H9 (cell line): ENCODE measurements at regions not wholly inside any gene's neighbourhood (a gene's known extent, or its start where the extent isn't known, plus 50 kb on each side); places are given as distances from the start of the nearest gene placed in this dataset.

Source experiments
- DNase-seq: peaks from one replicate; pipeline ENCODE4 v3.0.0-alpha.2; 2017
- H2AFZ ChIP-seq: one replicate; pipeline ENCODE4 v1.6.1; 2013; ENCODE audit warnings: mild to moderate bottlenecking, low read length, control low read depth, moderate library complexity
- H2AK5ac ChIP-seq: 2 replicates; pipeline ENCODE4 v1.6.1; 2013; ENCODE audit warnings: low read length, control low read depth, mixed read lengths; ENCODE audit not compliant: insufficient read length
- H2BK120ac ChIP-seq: one replicate; pipeline ENCODE4 v1.6.1; 2013; ENCODE audit warnings: low read depth, mild to moderate bottlenecking, low read length, control low read depth, inconsistent platforms; ENCODE audit not compliant: poor library complexity, severe bottlenecking
- H2BK12ac ChIP-seq: 2 replicates; pipeline ENCODE4 v1.6.1; 2013; ENCODE audit warnings: low read length, control low read depth, mixed read lengths, low read depth; ENCODE audit not compliant: insufficient read length
- H2BK15ac ChIP-seq: 2 replicates; pipeline ENCODE4 v1.6.1; 2013; ENCODE audit warnings: low read depth, low read length, control low read depth
- H2BK20ac ChIP-seq: one replicate; pipeline ENCODE4 v1.6.1; 2013; ENCODE audit warnings: low read depth, mild to moderate bottlenecking, low read length, control low read depth, inconsistent platforms; ENCODE audit not compliant: poor library complexity, severe bottlenecking
- H2BK5ac ChIP-seq: 2 replicates; pipeline ENCODE4 v1.6.1; 2013; ENCODE audit warnings: low read length, control low read depth, mixed read lengths; ENCODE audit not compliant: insufficient read length
- H3K14ac ChIP-seq: 2 replicates; pipeline ENCODE4 v1.6.1; 2013; ENCODE audit warnings: low read length, control low read depth; ENCODE audit not compliant: insufficient read depth
- H3K18ac ChIP-seq: 2 replicates; pipeline ENCODE4 v1.6.1; 2013; ENCODE audit warnings: low read depth, mild to moderate bottlenecking, mixed read lengths, low read length, control low read depth; ENCODE audit not compliant: insufficient read length
- H3K23ac ChIP-seq: 2 replicates; pipeline ENCODE4 v1.6.1; 2013; ENCODE audit warnings: low read length, control low read depth, mixed read lengths, low read depth; ENCODE audit not compliant: insufficient read length
- H3K23me2 ChIP-seq: 2 replicates; pipeline ENCODE4 v1.6.1; 2013; ENCODE audit warnings: low read depth, mild to moderate bottlenecking, mixed read lengths, low read length, control low read depth; ENCODE audit not compliant: insufficient read length, poor library complexity, severe bottlenecking
- H3K27ac ChIP-seq: 2 replicates; pipeline ENCODE4 v1.5.1; 2013; ENCODE audit warnings: low read length, control low read depth, mixed read lengths, low read depth; ENCODE audit not compliant: insufficient read length
- H3K27me3 ChIP-seq: 2 replicates; pipeline ENCODE4 v1.6.1; 2013; ENCODE audit warnings: low read length, control low read depth, inconsistent platforms; ENCODE audit not compliant: insufficient read depth
- H3K4ac ChIP-seq: 2 replicates; pipeline ENCODE4 v1.6.1; 2013; ENCODE audit warnings: low read depth, mild to moderate bottlenecking, control low read depth, inconsistent platforms, low read length, moderate library complexity
- H3K4me1 ChIP-seq: 2 replicates; pipeline ENCODE4 v1.6.1; 2013; ENCODE audit warnings: low read length, control low read depth, inconsistent platforms; ENCODE audit not compliant: insufficient read depth
- H3K4me2 ChIP-seq: 2 replicates; pipeline ENCODE4 v1.6.1; 2013; ENCODE audit warnings: low read length, control low read depth, mixed read lengths; ENCODE audit not compliant: insufficient read length, insufficient read depth
- H3K56ac ChIP-seq: 2 replicates; pipeline ENCODE4 v1.6.1; 2013; ENCODE audit warnings: low read depth, mild to moderate bottlenecking, mixed read lengths, low read length, control low read depth; ENCODE audit not compliant: insufficient read length
- H3K79me1 ChIP-seq: 2 replicates; pipeline ENCODE4 v1.6.1; 2013; ENCODE audit warnings: low read depth, mild to moderate bottlenecking, moderate library complexity, low read length, control low read depth, inconsistent platforms; ENCODE audit not compliant: insufficient read depth, poor library complexity, severe bottlenecking
- H3K79me2 ChIP-seq: 2 replicates; pipeline ENCODE4 v1.6.1; 2013; ENCODE audit warnings: low read length, control low read depth, inconsistent platforms; ENCODE audit not compliant: insufficient read depth
- H3K9ac ChIP-seq: 2 replicates; pipeline ENCODE4 v1.6.1; 2013; ENCODE audit warnings: low read length, control low read depth, mixed read lengths; ENCODE audit not compliant: insufficient read length; ENCODE audit errors: extremely low read depth
- H3K9me3 ChIP-seq: one replicate; pipeline ENCODE4 v1.6.1; 2013; ENCODE audit warnings: low read depth, low read length, inconsistent platforms; ENCODE audit not compliant: control insufficient read depth
- H3T11ph ChIP-seq: one replicate; pipeline ENCODE4 v1.6.1; 2013; ENCODE audit warnings: mild to moderate bottlenecking, low read length, control low read depth, inconsistent platforms
- H4K20me1 ChIP-seq: one replicate; pipeline ENCODE4 v1.6.1; 2013; ENCODE audit not compliant: control insufficient read depth, insufficient read length, insufficient read depth
- H4K5ac ChIP-seq: 2 replicates; pipeline ENCODE4 v1.6.1; 2013; ENCODE audit warnings: low read depth, mild to moderate bottlenecking, mixed read lengths, low read length, control low read depth; ENCODE audit not compliant: insufficient read length
- H4K8ac ChIP-seq: replicated peaks from 2 replicates; pipeline ENCODE4 v1.6.1; 2013; ENCODE audit warnings: low read length, control low read depth, mixed read lengths, low read depth; ENCODE audit not compliant: insufficient read length
- H4K91ac ChIP-seq: 2 replicates; pipeline ENCODE4 v1.6.1; 2013; ENCODE audit warnings: low read depth, mild to moderate bottlenecking, moderate library complexity, mixed read lengths, low read length, control low read depth; ENCODE audit not compliant: insufficient read length
- H3K27ac Mint-ChIP-seq, 3 experiments: 2 replicates in 2 of 3; 3 replicates in 1 of 3; pipeline ENCODE4 v1.8.0; 2020 to 2021; ENCODE audit warnings: mixed read lengths in 3 of 3, mild to moderate bottlenecking in 1 of 3, moderate library complexity in 1 of 3
- H3K27me3 Mint-ChIP-seq: 2 replicates; pipeline ENCODE4 v1.8.0; 2021; ENCODE audit warnings: low read depth, mild to moderate bottlenecking, moderate library complexity, mixed read lengths
- H3K36me3 Mint-ChIP-seq, 3 experiments: 2 replicates in 2 of 3; 3 replicates in 1 of 3; pipeline ENCODE4 v1.8.0; 2020 to 2021; ENCODE audit warnings: low read depth in 3 of 3, mixed read lengths in 3 of 3; ENCODE audit not compliant: insufficient read depth in 1 of 3
- H3K4me1 Mint-ChIP-seq, 2 experiments: 2 replicates each; pipeline ENCODE4 v1.8.0; 2020; ENCODE audit warnings: mixed read lengths in 2 of 2
- H3K4me3 Mint-ChIP-seq, 2 experiments: 2 replicates in 1 of 2; 3 replicates in 1 of 2; pipeline ENCODE4 v1.8.0; 2020 to 2021; ENCODE audit warnings: mild to moderate bottlenecking in 2 of 2, mixed read lengths in 2 of 2, moderate library complexity in 1 of 2
- H3K9me3 Mint-ChIP-seq, 2 experiments: 2 replicates in 1 of 2; 3 replicates in 1 of 2; pipeline ENCODE4 v1.8.0; 2020; ENCODE audit warnings: mild to moderate bottlenecking in 2 of 2, mixed read lengths in 2 of 2, moderate library complexity in 1 of 2
- CTCF ChIP-seq: fragments of 200-600 bp; sonication (generic); conservative IDR thresholded peaks from 3 replicates; pipeline ENCODE4 v1.8.0; 2021; ENCODE audit warnings: antibody characterized with exemption, mild to moderate bottlenecking
- WGBS: extraction: QIAGEN DNeasy Blood & Tissue Kit; methylation state at CpG from one replicate; pipeline ENCODE4 v1.1.7; 2013; ENCODE audit warnings: missing lambda C conversion rate, low lambda C conversion rate, mixed read lengths; ENCODE audit not compliant: insufficient read length; ENCODE audit errors: extremely low coverage; 5-methylcytosine and 5-hydroxymethylcytosine counted together

GRCh38 chr4:26120098-26120825, 200.6 kb upstream of the RBPJ start:
- no peaks in the 10 kb centered on the region for H3K4me1 ChIP-seq
- no peaks in the 10 kb centered on the region for H3K27me3 ChIP-seq
- no peak overlapping the region for H4K5ac ChIP-seq
- H3K14ac ChIP-seq, result no peak overlapping the region
- H3K56ac ChIP-seq, result no peak overlapping the region
- H4K91ac ChIP-seq, result no peak overlapping the region
- no peak overlapping the region for H3K4ac ChIP-seq
- peaks cover 3% of the 10 kb centered on the region; the same call in 1 of the 2 replicates for H3K27me3 Mint-ChIP-seq
- H3T11ph ChIP-seq, result no peak overlapping the region
- H3K23me2 ChIP-seq, result no peaks in the 10 kb centered on the region
- no peak overlapping the region for H3K23ac ChIP-seq
- H2AK5ac ChIP-seq, result no peak overlapping the region
- H2AFZ ChIP-seq, result no peak overlapping the region
- H3K9me3 Mint-ChIP-seq, result no peaks in the 10 kb centered on the region
- TF ChIP-seq CTCF, result no peak
- H2BK120ac ChIP-seq, result no peak overlapping the region
- H3K9me3 ChIP-seq, result no peaks in the 10 kb centered on the region
- no peaks in the 10 kb centered on the region for H3K79me1 ChIP-seq
- H3K4me3 Mint-ChIP-seq, result no peak overlapping the region
- no peak overlapping the region for H3K9ac ChIP-seq
- no peaks in the 10 kb centered on the region for H4K20me1 ChIP-seq
- H2BK15ac ChIP-seq, result no peak overlapping the region
- no peaks in the 10 kb centered on the region for H3K4me1 Mint-ChIP-seq
- H3K36me3 Mint-ChIP-seq, result peaks cover 0 to 2% (median 0%) of the 10 kb centered on the region in 3 experiments; a peak in 1 of 7 replicates
- H2BK12ac ChIP-seq, result no peak overlapping the region
- no peak overlapping the region for H2BK20ac ChIP-seq
- no peaks in the 10 kb centered on the region for H3K79me2 ChIP-seq
- H4K8ac ChIP-seq, result no peak overlapping the region
- no peak for DNase-seq
- H2BK5ac ChIP-seq, result no peak overlapping the region
- H3K27ac Mint-ChIP-seq, result no peak overlapping the region; a peak in 1 of 7 replicates
- H3K18ac ChIP-seq, result no peak overlapping the region
- H3K27ac ChIP-seq, result no peak overlapping the region
- no peak overlapping the region for H3K4me2 ChIP-seq
- WGBS, result no CpG with 5 or more reads among the region's 6 CpGs
